ENCODE measurements at regions not wholly inside any gene's neighbourhood (a gene's known extent, or its start where the extent isn't known, plus 50 kb on each side); places are given as distances from the start of the nearest gene placed in this dataset.
A peak's percentile ranks its signal among the peaks of the same experiment; 100 is the strongest.

DNA sequence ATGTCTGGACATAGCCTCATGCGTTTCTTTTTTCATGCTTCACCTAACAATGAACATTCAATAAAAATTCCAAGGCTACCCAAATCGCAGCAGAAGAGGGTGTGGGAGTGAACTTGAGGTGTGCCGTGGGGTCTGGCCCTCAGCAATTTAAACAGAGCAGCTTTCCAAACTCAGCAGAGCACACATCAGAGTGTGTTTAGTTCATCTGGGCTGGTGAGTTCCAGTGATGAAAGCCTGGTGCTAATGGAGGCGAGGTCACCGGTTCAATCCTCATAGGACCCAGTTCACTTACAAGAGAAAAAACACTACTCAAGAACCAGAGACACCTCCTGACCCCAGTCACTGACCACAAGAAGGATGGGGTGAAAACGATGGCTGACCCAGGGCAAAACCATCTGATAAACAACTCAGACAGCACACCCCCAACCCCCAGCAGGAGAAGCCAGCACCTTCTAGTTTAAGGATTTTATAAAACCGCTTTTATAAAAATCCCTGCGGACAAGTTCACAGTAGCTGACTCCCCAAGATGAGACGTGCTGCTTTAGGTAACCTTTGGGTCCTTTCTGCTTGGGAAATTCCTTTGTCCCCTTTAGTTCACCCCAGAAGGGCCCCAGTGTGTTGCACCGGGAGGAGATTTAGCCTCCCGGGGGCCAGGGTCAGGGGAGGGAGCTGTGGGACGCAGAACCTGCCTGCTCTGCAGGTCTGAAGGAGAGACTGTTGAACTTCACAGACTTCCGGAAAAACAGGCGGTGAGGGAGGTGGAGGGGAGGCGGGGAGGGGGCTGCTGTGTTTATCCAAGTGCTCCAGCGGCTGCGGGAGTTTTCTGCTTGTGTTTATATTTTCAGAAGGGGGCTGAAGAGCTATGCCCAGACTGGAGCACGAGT lies 152.7 kb upstream of the SOX11 start:
- no peak for DNase-seq (ENCODE audit: low read depth)

DNA sequence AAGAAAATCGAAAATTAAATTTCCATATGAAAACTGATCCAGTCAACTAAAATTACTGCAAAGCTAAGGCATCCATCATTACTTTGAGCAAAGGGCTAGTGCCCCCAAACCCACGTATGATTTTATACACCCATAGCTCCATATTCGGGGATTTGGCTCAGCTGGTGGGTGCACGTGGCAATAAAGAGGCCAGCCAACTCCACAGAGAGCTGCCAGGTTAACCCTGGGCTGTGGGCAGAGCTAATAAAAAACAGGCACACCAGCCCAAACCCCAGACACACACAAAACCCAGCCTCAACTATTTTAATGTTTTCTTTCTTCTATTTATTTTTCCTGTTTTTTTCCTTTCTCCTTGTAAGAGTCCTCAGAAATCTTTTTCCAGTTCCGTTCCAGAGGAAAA lies 151.3 kb upstream of the SOX11 start:
- DNase-seq (ENCODE audit: low read depth) = no peak

DNA sequence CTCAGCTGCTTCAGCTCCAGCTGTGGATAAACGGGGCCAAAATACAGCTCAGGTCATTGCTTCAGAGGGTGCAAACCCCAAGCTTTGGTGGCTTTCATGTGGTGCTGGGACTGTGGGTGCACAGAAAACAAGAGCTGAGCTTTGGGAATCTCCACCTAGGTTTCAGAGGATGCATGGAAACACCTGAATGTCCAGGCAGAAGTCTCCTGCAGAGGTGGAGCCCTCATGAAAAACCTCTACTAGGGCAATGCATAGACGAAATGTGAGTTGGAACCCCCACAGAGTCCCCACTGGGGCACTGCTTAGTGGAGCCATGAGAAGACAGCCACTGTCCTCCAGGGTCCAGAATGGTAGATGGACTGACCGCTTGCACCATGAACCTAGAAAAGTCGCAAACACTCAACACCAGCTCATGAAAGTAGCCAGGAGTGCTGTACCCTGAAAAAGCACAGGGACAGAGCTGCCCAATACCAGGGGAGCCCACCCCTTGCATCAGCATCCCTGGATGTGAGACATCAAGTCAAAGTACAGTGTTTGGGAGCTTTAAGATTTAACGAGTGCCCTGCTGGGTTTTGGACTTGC lies 147.9 kb upstream of the SOX11 start:
- DNase-seq (ENCODE audit: low read depth) = no peak

DNA sequence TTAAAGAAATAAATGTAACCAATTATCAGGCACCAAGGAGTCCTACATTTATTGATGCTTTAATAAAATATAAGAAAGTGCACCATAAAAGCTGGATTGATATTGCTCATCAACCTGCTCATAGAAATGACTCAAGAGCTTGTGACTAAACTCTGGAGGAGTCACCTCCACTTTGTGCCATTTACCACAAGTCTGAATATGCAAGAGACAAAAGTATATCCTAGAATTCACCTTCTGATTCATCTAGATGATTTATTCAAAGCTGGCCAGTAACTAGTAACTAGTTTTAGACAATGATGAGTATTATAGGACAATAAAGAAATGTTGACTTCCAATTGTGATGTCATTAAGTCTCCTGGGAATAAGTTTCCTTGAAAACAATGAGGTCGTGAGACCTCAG lies 146.0 kb upstream of the SOX11 start:
- DNase-seq (ENCODE audit: low read depth) = no peak

DNA sequence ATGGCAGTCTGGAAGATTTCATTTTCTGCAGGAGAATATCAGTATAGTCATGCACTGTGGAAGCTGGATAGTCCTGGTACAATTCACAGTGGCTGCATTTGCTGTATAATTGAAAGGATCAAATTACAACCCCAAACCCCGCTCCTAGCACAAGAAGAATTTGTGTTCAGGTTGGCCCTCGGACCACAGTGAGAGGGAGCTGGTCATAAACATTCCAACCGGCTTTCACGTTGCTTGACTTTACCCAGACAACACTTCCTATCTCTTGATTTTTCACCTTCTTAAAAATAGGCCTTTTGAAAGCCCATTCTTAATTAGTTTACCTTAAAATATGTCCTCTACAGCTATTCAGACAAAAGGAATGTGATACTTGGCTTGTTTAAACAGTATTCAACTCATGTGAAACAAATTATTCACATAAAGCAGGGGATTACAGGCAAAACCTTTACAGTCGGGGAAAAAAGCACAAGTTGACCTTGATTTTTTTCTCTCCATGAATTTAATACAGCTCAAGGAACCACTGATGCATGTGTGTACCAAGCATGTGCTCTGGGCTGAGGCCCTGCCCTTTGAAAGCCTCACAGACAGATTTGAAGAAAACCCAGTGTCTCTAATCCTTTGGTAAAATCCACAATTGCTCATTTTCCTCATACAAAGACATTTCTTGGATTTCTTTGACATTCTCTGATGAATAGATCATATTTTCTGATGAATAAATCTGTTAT lies 143.0 kb upstream of the SOX11 start:
- DNase-seq (ENCODE audit: low read depth) = no peak

DNA sequence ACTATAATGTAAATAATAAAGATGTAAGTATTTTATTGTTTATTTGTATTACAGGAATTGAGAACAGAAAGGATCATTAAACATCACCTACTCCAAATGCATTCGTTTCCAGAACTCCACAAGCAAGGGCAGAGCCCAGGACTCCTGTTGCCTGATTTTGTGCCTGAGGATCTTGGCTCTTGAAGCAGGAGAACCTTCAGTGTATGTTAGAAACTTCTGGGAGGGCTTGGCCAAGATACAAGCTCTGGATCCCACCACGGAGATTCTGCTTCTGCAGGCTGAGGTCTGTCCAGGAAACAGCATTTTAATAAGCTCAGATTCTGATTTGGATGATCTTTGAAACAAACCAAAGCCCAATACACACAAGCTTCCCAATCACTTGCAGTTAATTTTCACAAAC lies 142.4 kb upstream of the SOX11 start:
- DNase-seq (ENCODE audit: low read depth) = no peak

DNA sequence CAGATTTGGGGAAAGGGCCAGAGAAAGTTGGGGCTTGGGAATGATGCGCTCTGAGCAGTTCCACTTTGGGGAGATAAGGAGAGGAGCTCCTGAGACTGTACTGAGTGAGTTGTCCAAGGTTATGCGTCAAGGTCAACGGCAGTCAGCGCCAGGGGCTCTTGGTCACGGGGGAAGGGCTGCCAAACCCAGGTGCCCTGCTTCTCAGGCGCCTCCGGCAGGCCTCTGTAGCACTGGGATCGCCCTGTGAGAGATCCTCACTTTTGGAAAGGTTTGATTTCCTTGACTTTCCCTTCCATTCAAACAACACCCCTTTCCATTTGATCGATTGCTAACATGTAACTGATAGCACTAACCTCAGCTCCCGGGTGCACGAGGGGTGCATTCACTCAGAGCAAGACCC lies 136.5 kb upstream of the SOX11 start:
- no peak for DNase-seq (ENCODE audit: low read depth)

DNA sequence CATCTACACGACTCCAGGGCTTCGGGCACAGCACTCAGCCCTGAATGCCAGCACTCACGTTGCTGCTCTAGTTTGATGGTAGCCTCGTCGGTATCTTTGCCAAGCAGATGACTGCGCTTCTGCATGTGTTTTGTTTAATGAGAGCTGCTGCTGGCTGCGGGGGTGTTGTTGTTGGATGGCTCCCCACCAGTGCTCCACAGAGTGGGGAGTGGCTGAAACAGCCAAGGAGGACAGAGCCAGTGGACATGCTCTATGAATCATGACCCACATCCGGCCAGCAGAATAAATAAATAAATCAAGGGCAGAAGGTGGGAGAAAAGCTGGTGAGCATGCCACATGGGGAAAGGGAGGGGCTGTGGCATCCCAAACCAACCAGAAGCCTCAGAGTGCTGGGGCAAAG lies 131.2 kb upstream of the SOX11 start:
- DNase-seq (ENCODE audit: low read depth) = peak; percentile 77

DNA sequence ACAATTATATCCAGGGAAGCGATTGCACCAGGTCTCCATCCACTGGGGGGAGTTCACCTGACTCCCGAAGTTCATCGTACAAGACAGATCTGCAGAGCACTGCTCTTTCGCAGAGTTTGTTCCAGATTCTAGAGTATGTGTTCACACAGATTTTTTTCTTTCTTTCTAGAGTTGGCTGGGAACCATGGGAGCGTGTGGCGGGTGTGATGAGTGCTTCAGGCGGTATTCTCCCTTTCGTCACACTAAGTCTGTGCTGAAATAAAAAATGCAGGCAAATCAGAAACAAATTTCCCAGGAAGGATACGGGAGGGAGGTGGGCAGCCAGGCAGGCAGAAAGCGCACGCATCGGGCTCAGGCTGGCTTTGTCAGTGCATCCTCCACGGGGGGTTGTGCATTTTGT lies 129.8 kb upstream of the SOX11 start:
- no peak for DNase-seq (ENCODE audit: low read depth)

DNA sequence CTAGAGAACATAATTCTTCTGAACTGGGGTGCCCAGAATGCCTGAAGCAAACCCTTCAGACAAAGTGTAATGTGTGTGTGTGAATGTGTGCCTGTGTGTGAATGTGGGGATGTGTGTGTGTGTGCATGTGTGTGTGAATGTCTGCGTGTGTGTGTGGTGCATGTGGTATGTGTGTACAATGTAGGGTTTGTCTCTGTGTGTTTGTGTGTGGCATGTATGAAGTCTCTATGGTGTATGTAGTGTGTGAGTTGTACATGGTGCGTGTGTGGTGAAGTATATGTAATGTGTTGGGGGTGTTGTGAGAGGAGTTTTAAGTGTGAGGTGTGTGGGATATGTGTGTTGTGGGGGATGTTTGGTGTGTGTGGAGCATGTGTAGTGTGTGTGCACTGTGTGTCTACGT lies 129.3 kb upstream of the SOX11 start:
- no peak for DNase-seq (ENCODE audit: low read depth)

DNA sequence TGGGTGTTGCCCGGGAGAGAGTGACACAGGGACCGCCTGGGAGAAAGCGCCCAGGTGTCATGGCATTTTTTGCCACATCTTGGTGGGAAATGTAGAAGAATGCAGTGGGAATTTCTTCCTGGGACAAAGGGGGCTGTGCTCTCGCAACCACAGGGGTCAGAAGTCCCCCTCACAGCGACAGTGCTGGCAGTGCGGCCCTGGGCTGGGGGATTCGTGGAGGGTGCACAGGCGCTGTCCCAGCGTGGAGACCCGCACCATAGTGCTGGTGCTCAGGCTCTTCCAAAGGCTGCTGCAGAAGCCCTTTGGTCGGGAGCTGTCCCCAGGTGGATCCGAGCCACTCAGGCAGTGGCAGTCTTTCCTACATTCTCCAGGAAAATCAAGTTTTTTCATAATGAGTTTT lies 128.8 kb upstream of the SOX11 start:
- DNase-seq (ENCODE audit: low read depth) = no peak

DNA sequence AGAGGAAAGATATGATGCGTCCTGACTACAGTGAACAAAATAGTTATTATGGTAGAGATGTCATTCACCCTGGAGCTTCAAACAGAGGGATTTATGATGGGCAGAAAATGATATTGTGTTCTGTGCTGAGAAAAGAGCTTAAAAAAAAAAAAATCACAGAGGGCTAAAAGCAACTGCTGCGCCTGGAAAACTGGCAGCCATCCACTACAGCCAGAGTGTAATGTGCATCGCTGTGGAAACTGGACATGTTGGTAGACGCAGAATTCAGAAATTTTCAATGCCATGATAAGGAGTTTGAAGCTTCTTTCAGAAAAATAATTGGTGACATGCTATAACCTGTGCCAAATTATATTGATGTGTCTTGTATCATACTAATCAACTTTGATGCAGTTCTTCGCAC lies 122.9 kb upstream of the SOX11 start:
- no peak for DNase-seq (ENCODE audit: low read depth)

DNA sequence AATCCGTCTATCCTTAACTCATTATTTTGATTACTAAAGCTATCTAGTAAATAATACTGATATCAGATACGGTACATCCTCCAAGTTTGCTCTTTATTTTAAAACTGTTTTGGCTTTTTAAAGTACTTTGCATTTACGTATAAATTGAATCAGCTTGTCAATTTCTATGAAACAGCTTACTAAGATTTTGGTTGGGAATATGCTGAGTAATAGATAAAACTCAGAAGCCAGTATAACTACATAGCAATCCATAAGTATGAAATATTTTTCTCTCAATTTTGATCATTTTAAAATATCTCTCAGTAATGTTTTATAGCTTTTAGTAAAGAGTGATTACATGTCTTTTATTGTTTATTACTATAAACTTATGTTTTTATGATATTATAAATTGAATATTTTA lies 116.2 kb upstream of the SOX11 start:
- no peak for DNase-seq (ENCODE audit: low read depth)

DNA sequence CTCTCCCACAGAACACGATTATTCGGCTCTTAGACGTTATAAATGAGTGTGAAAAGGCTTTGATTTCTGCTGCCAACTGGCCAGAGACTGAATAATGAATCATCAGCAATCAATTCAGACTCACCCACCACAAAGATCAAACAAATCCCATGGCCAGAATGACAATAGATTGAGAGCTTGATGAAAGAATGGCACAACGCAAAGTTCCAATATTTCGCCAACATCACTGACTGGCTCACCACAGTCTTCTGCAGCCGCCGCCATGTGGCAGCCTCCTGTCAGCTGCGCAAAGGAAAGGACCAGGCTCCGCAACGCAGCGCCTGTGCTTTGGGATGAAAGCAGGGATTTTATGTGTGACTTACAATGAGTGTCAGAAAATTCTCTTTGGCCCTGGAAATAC lies 104.4 kb upstream of the SOX11 start:
- DNase-seq (ENCODE audit: low read depth) = no peak

DNA sequence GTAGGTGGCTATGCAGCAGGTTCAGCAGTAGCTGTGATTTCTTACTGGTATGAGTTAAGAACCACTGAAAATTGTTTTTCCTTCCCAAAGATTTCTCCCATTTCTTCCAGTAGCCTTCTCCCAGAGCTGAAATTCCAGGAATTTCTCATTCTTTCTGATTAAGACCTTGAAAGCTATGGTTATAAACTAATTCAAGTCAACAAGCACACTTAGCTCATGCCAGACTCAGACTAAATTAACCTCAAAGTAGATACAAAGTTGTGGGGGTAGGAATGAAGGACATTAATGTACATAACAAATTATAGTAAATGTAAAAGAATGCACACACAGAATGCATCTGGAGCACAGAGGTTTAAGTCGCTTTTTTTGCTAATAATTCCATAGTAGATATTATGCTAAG lies 103.6 kb upstream of the SOX11 start:
- DNase-seq (ENCODE audit: low read depth) = no peak

DNA sequence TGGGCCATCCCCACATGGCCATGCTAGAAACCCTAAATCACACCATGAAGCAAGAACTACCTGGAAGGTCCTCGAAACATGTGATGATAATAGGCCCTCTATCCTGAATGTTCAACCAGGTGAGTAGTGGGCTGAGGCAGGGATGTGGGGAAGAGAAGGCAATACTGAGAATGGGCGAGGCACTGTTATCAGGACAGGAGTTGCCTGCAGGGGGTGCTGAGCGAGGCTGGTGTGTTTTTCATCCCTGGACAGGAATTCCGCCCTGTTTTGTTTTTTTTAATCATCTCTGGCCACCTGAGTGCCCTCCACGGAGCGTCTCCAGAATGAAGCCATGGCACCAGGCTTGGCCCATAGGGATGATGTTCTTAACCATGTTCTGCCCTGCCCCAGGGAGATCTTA lies 103.0 kb upstream of the SOX11 start:
- no peak for DNase-seq (ENCODE audit: low read depth)

DNA sequence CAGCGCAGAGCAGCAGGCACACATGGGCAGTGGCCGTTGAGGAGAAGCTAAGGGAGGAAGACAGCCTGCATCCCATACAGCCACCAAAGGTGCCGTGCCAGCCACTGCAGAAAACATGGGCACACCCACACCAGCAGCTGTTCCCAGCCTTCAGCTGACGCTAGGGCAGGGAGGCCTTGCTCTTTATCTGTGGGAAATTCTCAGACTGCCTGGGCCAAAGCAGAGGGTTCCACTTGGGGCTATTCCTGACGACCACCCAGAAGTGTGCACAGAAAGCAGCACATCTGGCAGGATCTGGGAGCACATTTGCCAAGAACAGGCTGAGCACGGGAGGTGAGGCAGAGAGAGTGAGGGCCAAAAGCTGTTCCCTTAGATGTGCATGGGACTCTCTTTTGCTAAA lies 101.3 kb upstream of the SOX11 start:
- DNase-seq (ENCODE audit: low read depth) = no peak

DNA sequence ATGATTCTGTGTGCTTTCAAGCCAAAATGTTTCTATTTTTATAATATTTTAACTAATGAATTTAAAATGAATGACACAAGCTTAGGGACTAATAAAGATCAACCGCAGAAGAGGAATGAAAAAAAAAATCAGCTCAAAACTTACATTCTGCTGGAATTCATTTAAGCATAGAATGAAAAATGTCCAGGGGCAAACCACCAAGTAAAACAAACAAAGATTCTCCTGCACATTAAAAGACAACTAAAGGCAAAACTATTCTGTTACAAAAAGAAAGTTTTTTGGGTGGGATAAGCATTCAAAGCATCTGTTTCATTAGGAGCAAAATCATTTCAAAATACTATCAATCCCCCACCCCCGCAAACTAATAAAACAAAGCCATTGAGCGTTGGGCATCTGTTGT lies 99.3 kb upstream of the SOX11 start:
- no peak for DNase-seq (ENCODE audit: low read depth)

DNA sequence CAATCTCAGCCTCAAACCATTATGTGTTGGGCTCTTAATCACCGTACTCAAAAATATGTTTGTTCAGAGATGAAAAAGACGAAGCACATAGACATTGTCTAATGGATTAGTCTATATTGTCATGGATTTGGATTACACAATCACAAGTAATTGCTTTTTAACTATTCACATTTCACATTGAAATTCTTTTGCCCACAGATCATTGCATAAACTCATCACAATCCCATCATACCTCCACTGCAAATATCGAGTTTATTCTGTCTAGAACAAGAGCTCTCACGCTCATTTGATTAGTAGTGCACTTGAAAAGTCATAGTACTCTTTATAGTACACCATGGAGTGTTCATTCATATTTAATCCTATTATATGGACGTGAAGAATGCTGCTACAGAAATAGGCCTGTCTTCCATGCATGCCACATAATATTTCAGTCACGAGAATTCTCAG lies 97.9 kb upstream of the SOX11 start:
- DNase-seq (ENCODE audit: low read depth) = no peak

DNA sequence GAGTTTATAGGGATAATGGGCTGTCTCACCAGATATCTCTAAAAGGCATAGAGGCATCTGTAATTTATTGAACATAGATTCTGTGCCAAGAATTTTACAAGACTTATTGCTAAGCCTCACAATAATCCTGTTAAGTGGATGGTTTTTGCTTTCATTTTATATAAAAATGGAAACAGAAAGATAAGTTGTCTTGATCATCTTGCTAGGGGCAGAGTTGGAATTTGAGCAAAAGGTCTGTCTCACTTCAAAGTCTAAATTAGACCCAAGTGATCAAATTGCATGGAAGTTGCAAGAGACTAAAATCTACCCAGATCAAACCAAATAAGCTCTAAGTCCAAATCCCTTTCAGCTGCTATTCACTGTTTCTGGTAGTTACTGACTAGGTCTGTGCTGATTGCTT lies 95.3 kb upstream of the SOX11 start:
- DNase-seq (ENCODE audit: low read depth) = no peak

DNA sequence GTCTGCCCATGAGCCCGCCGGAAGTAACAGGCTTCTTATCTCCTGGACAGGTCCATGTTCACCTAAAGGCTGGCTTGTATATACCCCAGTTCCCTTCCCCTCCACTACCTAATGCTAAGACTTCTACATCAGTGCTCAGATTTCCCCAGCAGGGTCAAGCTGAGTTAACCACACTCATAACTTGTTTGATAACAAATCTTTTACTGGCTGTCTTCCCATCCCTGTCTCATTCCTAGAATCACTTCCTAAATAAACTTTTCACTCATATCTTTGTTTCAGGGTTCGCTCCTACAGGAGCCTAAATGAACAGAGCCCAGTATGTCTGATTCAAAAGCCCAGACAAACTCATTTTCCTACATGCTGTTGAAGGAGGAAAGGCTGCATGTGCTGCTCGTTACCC lies 94.0 kb upstream of the SOX11 start:
- no peak for DNase-seq (ENCODE audit: low read depth)

DNA sequence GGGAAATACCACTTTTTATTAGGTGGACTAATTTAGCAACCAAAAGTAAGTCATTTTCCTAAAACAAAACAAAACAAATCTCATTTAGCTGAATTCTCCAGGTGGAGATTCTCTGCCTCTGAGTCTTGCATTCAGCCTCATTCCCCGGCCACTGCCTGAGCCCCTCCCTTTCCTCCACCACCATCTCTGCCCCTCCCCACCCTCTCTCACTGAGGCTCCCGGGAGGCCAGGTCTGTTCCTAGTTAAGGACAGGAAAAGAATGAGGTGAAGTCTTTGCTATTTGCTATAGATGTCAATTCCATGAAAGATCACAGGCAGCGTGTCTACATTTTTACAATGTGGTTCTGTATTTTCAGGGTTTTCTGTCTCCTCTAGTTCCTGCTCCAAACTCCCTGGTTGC lies 83.0 kb upstream of the SOX11 start:
- DNase-seq (ENCODE audit: low read depth) = no peak

DNA sequence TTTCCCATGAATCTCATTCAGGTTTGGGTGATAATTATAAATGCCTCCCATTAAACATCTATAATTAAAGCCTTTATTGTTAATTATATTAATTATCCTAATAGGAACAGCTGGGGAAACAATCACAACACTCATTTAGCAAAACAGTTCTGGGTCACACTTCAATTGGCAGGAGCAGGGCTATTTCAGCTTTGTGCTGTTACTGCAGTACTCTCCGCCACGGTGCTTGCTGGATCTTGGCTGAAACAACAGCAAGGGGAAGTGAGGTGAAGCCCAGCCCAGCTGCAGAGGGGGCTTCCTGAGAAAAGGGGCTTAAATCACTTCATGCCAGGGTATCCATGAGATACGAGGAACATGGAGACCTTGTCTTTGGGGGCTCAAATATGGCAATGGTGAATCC lies 79.5 kb upstream of the SOX11 start:
- no peak for DNase-seq (ENCODE audit: low read depth)

All from fibroblast of the conjunctiva (primary cell).